GM12891 (cell line): ENCODE measurements at regions not wholly inside any gene's neighbourhood (a gene's known extent, or its start where the extent isn't known, plus 50 kb on each side); places are given as distances from the start of the nearest gene placed in this dataset.

ENCODE experiments used
- POLR2A ChIP-seq: IDR thresholded peaks from 2 replicates; pipeline ENCODE4 v1.6.1; 2011; ENCODE audit warnings: low read depth, low read length, control low read depth
- SPI1 ChIP-seq: IDR thresholded peaks from 2 replicates; pipeline ENCODE4 v1.6.1; 2011; ENCODE audit warnings: low read depth, low read length, control low read depth
- TAF1 ChIP-seq: IDR thresholded peaks from 2 replicates; pipeline ENCODE4 v1.6.1; 2011; ENCODE audit warnings: low read depth, low read length, control low read depth

DNA sequence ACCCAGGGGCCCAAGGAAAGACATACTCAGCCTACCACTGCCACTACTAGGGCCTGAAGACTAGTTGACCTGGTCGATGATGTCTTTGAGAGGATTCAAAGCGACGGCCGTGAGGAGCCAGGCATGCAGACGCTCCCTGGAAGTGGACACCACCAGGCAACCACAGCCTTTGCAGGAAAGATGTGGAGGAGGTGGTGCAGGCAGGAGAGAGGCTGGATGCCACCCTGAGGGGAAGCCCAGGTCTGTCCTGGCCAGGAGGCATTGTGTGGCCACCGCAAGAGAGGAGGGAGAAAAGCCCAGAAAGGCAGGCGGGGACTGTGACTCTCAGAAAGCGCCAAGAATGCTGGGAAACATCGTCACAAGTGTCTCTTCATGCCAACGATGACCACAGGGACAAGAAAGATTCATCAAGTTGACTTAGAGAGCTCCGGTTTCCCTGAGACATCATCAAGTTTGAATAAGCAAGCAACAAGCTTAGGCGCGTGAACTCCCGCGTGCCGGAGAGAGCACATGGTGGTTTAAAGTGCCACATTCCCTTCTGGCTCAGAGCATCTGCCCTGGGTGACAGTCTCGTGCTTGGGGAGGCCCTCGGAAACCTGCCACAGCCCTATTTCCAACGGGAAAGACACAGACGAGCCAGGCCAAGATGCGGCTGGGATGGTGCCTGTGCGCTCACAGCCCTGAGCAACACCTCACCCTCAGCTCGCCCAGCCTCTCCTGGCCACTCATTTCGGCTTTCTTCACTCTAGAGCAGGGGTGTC is 464.5 kb upstream of the SALL3 start:
- no peak for TF ChIP-seq SPI1
- TF ChIP-seq TAF1: no peak
- TF ChIP-seq POLR2A: no peak
